ENCODE measurements at regions not wholly inside any gene's neighbourhood (a gene's known extent, or its start where the extent isn't known, plus 50 kb on each side); places are given as distances from the start of the nearest gene placed in this dataset.

DNA sequence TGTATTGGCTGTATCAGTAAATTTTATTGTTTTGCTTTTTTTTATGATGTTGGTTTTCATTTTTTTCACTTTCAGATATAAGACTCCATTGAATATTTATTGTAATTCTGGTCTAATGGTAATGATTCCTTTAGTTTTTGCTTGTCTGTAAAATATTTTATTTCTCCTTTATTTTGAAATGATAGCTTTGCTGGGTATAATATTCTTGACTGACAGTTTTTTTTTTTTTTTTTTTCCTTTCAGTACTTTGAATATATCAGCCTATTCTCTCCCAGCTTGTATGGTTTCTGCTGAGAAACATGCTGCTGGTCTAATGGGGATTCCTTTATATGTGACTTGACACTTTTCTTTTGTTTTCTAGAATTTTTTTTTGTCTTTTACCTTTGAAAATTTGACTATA is 195.1 kb upstream of the SLC38A2 start:
- no peak for TF ChIP-seq CHD4 (IDR thresholded peaks at IDR 0.05; ENCODE audit: borderline replicate concordance)
- TF ChIP-seq, protein P1, sequence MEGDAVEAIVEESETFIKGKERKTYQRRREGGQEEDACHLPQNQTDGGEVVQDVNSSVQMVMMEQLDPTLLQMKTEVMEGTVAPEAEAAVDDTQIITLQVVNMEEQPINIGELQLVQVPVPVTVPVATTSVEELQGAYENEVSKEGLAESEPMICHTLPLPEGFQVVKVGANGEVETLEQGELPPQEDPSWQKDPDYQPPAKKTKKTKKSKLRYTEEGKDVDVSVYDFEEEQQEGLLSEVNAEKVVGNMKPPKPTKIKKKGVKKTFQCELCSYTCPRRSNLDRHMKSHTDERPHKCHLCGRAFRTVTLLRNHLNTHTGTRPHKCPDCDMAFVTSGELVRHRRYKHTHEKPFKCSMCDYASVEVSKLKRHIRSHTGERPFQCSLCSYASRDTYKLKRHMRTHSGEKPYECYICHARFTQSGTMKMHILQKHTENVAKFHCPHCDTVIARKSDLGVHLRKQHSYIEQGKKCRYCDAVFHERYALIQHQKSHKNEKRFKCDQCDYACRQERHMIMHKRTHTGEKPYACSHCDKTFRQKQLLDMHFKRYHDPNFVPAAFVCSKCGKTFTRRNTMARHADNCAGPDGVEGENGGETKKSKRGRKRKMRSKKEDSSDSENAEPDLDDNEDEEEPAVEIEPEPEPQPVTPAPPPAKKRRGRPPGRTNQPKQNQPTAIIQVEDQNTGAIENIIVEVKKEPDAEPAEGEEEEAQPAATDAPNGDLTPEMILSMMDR (IDR thresholded peaks at IDR 0.05), result no peak

All from A549 (cell line).